Thoracic aorta (tissue), 2 donors: ENCODE measurements at regions not wholly inside any gene's neighbourhood (a gene's known extent, or its start where the extent isn't known, plus 50 kb on each side); places are given as distances from the start of the nearest gene placed in this dataset.

Source experiments
- ATAC-seq: fragments of 150-250 bp; one replicate; pipeline ENCODE4 v1.8.0; 2017; ENCODE audit warnings: low read depth; ENCODE audit not compliant: insufficient number of reproducible peaks, low FRiP score
- DNase-seq: peaks from one replicate; pipeline ENCODE4 v3.0.0-alpha.2; 2020; ENCODE audit warnings: low spot score
- H3K27ac ChIP-seq, 2 donors: fragments of 200-600 bp; sonication (generic); 1 replicate in 1 of 2; 2 replicates in 1 of 2; pipeline ENCODE4 v1.5.1; 2016; ENCODE audit warnings: mild to moderate bottlenecking in 2 of 2, moderate library complexity in 2 of 2
- H3K27me3 ChIP-seq: fragments of 200-600 bp; sonication (generic); replicated peaks from 2 replicates; pipeline ENCODE4 v1.6.0; 2016; ENCODE audit warnings: mild to moderate bottlenecking; ENCODE audit not compliant: insufficient read depth
- H3K36me3 ChIP-seq: fragments of 200-600 bp; sonication (generic); one replicate; pipeline ENCODE4 v1.5.1; 2016
- H3K4me1 ChIP-seq, 2 donors: fragments of 200-600 bp; sonication (generic); 1 replicate in 1 of 2; 2 replicates in 1 of 2; pipeline versions ENCODE4 v1.5.1 to v1.6.0; 2016; ENCODE audit warnings: low read depth in 2 of 2, mild to moderate bottlenecking in 1 of 2; ENCODE audit not compliant: control insufficient read depth in 1 of 2
- H3K4me3 ChIP-seq: fragments of 200-600 bp; sonication (generic); 2 replicates; pipeline ENCODE4 v1.5.1; 2016; ENCODE audit warnings: mild to moderate bottlenecking
- H3K9me3 ChIP-seq: fragments of 200-600 bp; sonication (generic); 2 replicates; pipeline ENCODE4 v1.5.1; 2016
- TF ChIP-seq, protein P1 (sequence below): fragments of 200-600 bp; sonication (generic); IDR thresholded peaks from one replicate; pipeline ENCODE4 v1.5.1; 2019; ENCODE audit warnings: antibody characterized with exemption

- Histone ChIP-seq H3K36me3 (no peaks in the 10 kb centered on the region), H3K4me1 (no peaks in the 10 kb centered on the region), H3K27ac (no peak overlapping the region), H3K4me3 (no peak overlapping the region), H3K9me3 (no peaks in the 10 kb centered on the region), H3K27me3 (no peaks in the 10 kb centered on the region)
- ATAC-seq (no peak), DNase-seq (no peak)
- TF ChIP-seq, protein P1, sequence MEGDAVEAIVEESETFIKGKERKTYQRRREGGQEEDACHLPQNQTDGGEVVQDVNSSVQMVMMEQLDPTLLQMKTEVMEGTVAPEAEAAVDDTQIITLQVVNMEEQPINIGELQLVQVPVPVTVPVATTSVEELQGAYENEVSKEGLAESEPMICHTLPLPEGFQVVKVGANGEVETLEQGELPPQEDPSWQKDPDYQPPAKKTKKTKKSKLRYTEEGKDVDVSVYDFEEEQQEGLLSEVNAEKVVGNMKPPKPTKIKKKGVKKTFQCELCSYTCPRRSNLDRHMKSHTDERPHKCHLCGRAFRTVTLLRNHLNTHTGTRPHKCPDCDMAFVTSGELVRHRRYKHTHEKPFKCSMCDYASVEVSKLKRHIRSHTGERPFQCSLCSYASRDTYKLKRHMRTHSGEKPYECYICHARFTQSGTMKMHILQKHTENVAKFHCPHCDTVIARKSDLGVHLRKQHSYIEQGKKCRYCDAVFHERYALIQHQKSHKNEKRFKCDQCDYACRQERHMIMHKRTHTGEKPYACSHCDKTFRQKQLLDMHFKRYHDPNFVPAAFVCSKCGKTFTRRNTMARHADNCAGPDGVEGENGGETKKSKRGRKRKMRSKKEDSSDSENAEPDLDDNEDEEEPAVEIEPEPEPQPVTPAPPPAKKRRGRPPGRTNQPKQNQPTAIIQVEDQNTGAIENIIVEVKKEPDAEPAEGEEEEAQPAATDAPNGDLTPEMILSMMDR: no peak
Measured at GRCh38 chr16:79798416-79799053, 198.0 kb upstream of the MAF start.

DNA sequence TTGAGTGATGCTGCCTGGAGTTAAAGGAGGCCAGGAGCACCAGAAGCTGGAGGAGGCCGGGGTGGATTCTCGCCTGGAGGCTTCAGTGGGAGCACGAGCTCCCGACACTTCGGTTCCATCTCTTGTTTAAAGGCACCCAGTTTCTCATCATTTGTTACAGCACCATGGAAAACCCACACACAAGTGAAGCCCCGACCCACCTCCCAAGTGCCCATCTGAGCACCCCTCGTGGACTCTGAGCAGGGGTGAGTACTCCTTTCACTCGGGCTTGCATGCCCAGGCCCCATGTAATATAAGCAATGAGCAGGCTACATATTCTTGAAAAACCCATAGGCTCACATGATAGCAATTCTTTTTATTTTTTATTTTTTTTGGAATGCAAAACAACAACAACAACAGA, 196.9 kb upstream of the MAF start:
- TF ChIP-seq, protein P1: no peak
- H3K36me3 ChIP-seq: no peaks in the 10 kb centered on the region
- H3K27ac ChIP-seq: no peak overlapping the region
- H3K4me3 ChIP-seq: no peak overlapping the region
- H3K9me3 ChIP-seq: no peaks in the 10 kb centered on the region
- H3K27me3 ChIP-seq: no peaks in the 10 kb centered on the region
- ATAC-seq (no peak), DNase-seq (no peak)
- H3K4me1 ChIP-seq: no peaks in the 10 kb centered on the region

GRCh38 chr16:79795556-79795955, 195.0 kb upstream of the MAF start:
- no peak overlapping the region for H3K27ac ChIP-seq
- ATAC-seq: no peak

GRCh38 chr16:79794941-79795340, 194.4 kb upstream of the MAF start:
- TF ChIP-seq, protein P1: no peak
- Histone ChIP-seq H3K4me3 (no peak overlapping the region), H3K27ac (no peak overlapping the region), H3K36me3 (no peaks in the 10 kb centered on the region), H3K27me3 (no peaks in the 10 kb centered on the region), H3K9me3 (no peaks in the 10 kb centered on the region), H3K4me1 (peaks cover 0 to 4% of the 10 kb centered on the region in 2 donors)
- ATAC-seq (no peak), DNase-seq (no peak)

More at GRCh38 chr16:79795556-79795955, 195.0 kb upstream of the MAF start:
- DNase-seq: no peak
- H3K4me3 ChIP-seq: no peak overlapping the region
- TF ChIP-seq, protein P1: no peak
- no peaks in the 10 kb centered on the region for H3K36me3 ChIP-seq
- H3K9me3 ChIP-seq: no peaks in the 10 kb centered on the region
- no peaks in the 10 kb centered on the region for H3K27me3 ChIP-seq
- H3K4me1 ChIP-seq: no peaks in the 10 kb centered on the region

DNA sequence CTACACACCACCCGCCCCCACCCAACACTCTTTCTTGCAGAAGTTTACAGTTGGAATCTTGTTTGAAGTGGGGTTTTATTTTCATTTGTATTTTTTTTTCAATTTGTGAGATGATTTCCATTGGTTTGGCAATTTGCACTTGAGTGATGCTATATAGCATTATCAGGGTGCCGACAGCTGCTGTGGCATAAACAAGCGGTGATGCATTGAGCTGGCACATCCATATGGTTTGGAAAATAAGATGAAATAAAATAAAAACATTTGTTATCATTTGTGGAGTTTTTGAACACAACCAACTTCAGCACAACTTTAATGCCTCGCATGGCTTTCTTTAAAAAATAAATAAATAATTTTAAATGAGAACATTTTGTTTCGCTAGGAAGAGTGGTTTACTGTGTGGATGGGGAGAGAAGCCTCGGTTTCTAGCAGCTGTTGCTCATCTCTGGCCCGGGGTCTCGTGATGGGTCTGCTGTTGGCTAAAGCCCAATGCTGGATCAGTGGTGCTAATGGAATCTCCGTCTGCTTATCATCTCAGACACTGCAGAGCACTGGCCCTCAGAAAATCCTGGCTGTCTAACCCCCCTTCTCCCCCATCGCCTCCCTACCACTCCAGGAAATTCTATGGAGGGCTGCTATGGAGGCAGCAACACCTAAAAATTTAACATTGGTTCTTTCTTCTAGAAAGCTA, 192.3 kb upstream of the MAF start:
- TF ChIP-seq, protein P1: no peak
- no peaks in the 10 kb centered on the region for H3K27me3 ChIP-seq
- H3K27ac ChIP-seq: no peak overlapping the region
- DNase-seq (no peak), ATAC-seq (no peak)
- no peaks in the 10 kb centered on the region for H3K9me3 ChIP-seq
- H3K36me3 ChIP-seq: no peaks in the 10 kb centered on the region
- no peak overlapping the region for H3K4me3 ChIP-seq
- peaks cover 0 to 5% of the 10 kb centered on the region in 2 donors for H3K4me1 ChIP-seq
